ENCODE measurements at regions not wholly inside any gene's neighbourhood (a gene's known extent, or its start where the extent isn't known, plus 50 kb on each side); places are given as distances from the start of the nearest gene placed in this dataset.

GRCh38 chr3:102570511-102570910 lies 135.7 kb downstream of the ZPLD1 start:
- no peaks in the 10 kb centered on the region for H3K9me2 ChIP-seq (replicated peaks; ENCODE audit: insufficient read depth)
- no peak for DNase-seq (ENCODE audit: low spot score)
- no peak for TF ChIP-seq EZH2 (IDR thresholded peaks at IDR 0.05; ENCODE audit: borderline replicate concordance)
- no peak for TF ChIP-seq EZH2phosphoT487 (IDR thresholded peaks at IDR 0.05; ENCODE audit: low read depth, severe bottlenecking, unreplicated experiment)
- TF ChIP-seq CTCF (IDR thresholded peaks at IDR 0.05; ENCODE audit: poor library complexity): no peak
- no peak overlapping the region for H3K4me2 ChIP-seq
- H4K20me1 ChIP-seq (ENCODE audit: insufficient read depth, poor library complexity, severe bottlenecking): no peaks in the 10 kb centered on the region
- no peaks in the 10 kb centered on the region for H3K4me1 ChIP-seq (ENCODE audit: insufficient read depth)
- no peaks in the 10 kb centered on the region for H3K9me3 ChIP-seq (ENCODE audit: low read depth)
- WGBS (ENCODE audit: low lambda C conversion rate, missing lambda C conversion rate): 66% methylated on average over 2 of the region's 2 CpGs
- no peak overlapping the region for H2AFZ ChIP-seq
- H3K36me3 ChIP-seq (replicated peaks; ENCODE audit: insufficient read depth, low read depth): no peaks in the 10 kb centered on the region
- no peak overlapping the region for H3K27ac ChIP-seq
- H3K4me3 ChIP-seq: no peak overlapping the region
- no peaks in the 10 kb centered on the region for H3K27me3 ChIP-seq
- H3K79me2 ChIP-seq: no peaks in the 10 kb centered on the region

- Histone ChIP-seq H3K9me2 (replicated peaks; ENCODE audit: insufficient read depth) (no peaks in the 10 kb centered on the region), H2AFZ (no peak overlapping the region), H3K36me3 (replicated peaks; ENCODE audit: insufficient read depth, low read depth) (no peaks in the 10 kb centered on the region), H3K4me1 (ENCODE audit: insufficient read depth) (no peaks in the 10 kb centered on the region), H3K4me3 (no peak overlapping the region), H3K27ac (no peak overlapping the region), H3K27me3 (no peaks in the 10 kb centered on the region), H4K20me1 (ENCODE audit: insufficient read depth, poor library complexity, severe bottlenecking) (no peaks in the 10 kb centered on the region), H3K79me2 (no peaks in the 10 kb centered on the region), H3K4me2 (no peak overlapping the region), H3K9me3 (ENCODE audit: low read depth) (no peaks in the 10 kb centered on the region)
- TF ChIP-seq EZH2 (IDR thresholded peaks at IDR 0.05; ENCODE audit: borderline replicate concordance): no peak
- no peak for DNase-seq (ENCODE audit: low spot score)
- 90% methylated on average over 1 of the region's 1 CpG for WGBS (ENCODE audit: low lambda C conversion rate, missing lambda C conversion rate)
Observed at GRCh38 chr3:102571006-102571405, 136.2 kb downstream of the ZPLD1 start.

- H3K79me2 ChIP-seq: no peaks in the 10 kb centered on the region
- WGBS (ENCODE audit: low lambda C conversion rate, missing lambda C conversion rate): 84% methylated on average over 2 of the region's 2 CpGs
- no peak overlapping the region for H3K4me2 ChIP-seq
- no peaks in the 10 kb centered on the region for H3K4me1 ChIP-seq (ENCODE audit: insufficient read depth)
- H3K27ac ChIP-seq: peak overlapping the region; percentile 20
- peak; percentile 8 for DNase-seq (ENCODE audit: low spot score)
- TF ChIP-seq CTCF (IDR thresholded peaks at IDR 0.05; ENCODE audit: poor library complexity) (no peak), EZH2 (IDR thresholded peaks at IDR 0.05; ENCODE audit: borderline replicate concordance) (no peak), EZH2phosphoT487 (IDR thresholded peaks at IDR 0.05; ENCODE audit: low read depth, severe bottlenecking, unreplicated experiment) (no peak)
- H4K20me1 ChIP-seq (ENCODE audit: insufficient read depth, poor library complexity, severe bottlenecking): no peaks in the 10 kb centered on the region
- H3K27me3 ChIP-seq: no peaks in the 10 kb centered on the region
- H3K36me3 ChIP-seq (replicated peaks; ENCODE audit: insufficient read depth, low read depth): no peaks in the 10 kb centered on the region
- no peak overlapping the region for H3K4me3 ChIP-seq
- H2AFZ ChIP-seq: no peak overlapping the region
- H3K9me2 ChIP-seq (replicated peaks; ENCODE audit: insufficient read depth): no peaks in the 10 kb centered on the region
- no peaks in the 10 kb centered on the region for H3K9me3 ChIP-seq (ENCODE audit: low read depth)
Observed at GRCh38 chr3:102571720-102572384, 137.0 kb downstream of the ZPLD1 start.

GRCh38 chr3:102573483-102574028 lies 138.7 kb downstream of the ZPLD1 start:
- Histone ChIP-seq H3K9me2 (replicated peaks; ENCODE audit: insufficient read depth) (no peaks in the 10 kb centered on the region), H4K20me1 (ENCODE audit: insufficient read depth, poor library complexity, severe bottlenecking) (no peaks in the 10 kb centered on the region), H3K36me3 (replicated peaks; ENCODE audit: insufficient read depth, low read depth) (no peaks in the 10 kb centered on the region), H3K27me3 (no peaks in the 10 kb centered on the region), H2AFZ (no peak overlapping the region), H3K9me3 (ENCODE audit: low read depth) (no peaks in the 10 kb centered on the region), H3K4me1 (ENCODE audit: insufficient read depth) (no peaks in the 10 kb centered on the region), H3K79me2 (no peaks in the 10 kb centered on the region), H3K27ac (no peak overlapping the region), H3K4me2 (no peak overlapping the region), H3K4me3 (no peak overlapping the region)
- no peak for DNase-seq (ENCODE audit: low spot score)
- TF ChIP-seq EZH2 (IDR thresholded peaks at IDR 0.05; ENCODE audit: borderline replicate concordance): no peak
- no peak for TF ChIP-seq CTCF (IDR thresholded peaks at IDR 0.05; ENCODE audit: poor library complexity)
- no peak for TF ChIP-seq EZH2phosphoT487 (IDR thresholded peaks at IDR 0.05; ENCODE audit: low read depth, severe bottlenecking, unreplicated experiment)
- WGBS (ENCODE audit: low lambda C conversion rate, missing lambda C conversion rate): 72% methylated on average over 3 of the region's 3 CpGs
